ENCODE measurements at regions not wholly inside any gene's neighbourhood (a gene's known extent, or its start where the extent isn't known, plus 50 kb on each side); places are given as distances from the start of the nearest gene placed in this dataset.

- no peak for TF ChIP-seq ZNF596 (tag by site-specific recombination; IDR thresholded peaks at IDR 0.05)
- no peak for TF ChIP-seq ZNF626 (tag by site-specific recombination; IDR thresholded peaks at IDR 0.05)
- no peak for TF ChIP-seq ZXDB (tag by site-specific recombination; IDR thresholded peaks at IDR 0.05)
- no peak for TF ChIP-seq PBX3 (CRISPR knock-in tag; IDR thresholded peaks at IDR 0.05)
- no peak for TF ChIP-seq ELK4 (IDR thresholded peaks at IDR 0.05; ENCODE audit: borderline replicate concordance, low read depth, low read length)
- TF ChIP-seq PRDM10 (tag by site-specific recombination; IDR thresholded peaks at IDR 0.05), result no peak
- TF ChIP-seq ZNF274 (IDR thresholded peaks at IDR 0.05; ENCODE audit: low read length), result no peak
- TF ChIP-seq ZNF274 (tag by site-specific recombination; IDR thresholded peaks at IDR 0.05; ENCODE audit: borderline replicate concordance), result no peak
Measured at GRCh38 chr1:114250683-114251572, 97.3 kb upstream of the SYT6 start (continued).

GRCh38 chr1:114249691-114250090 lies 96.0 kb upstream of the SYT6 start:
- ChIA-PET POLR2A (no interaction called here), CTCF (interaction anchor here (0.6 kb wide), 1 partner anchor 1208 kb away, joined by 3 read pairs; no protein-coding TSS in a partner anchor)
- Histone ChIP-seq H3K27ac (ENCODE audit: extremely low read depth, low read depth, low read length) (no peak overlapping the region), H3K9me3 (ENCODE audit: control insufficient read depth, insufficient read depth, low read depth, low read length) (no peaks in the 10 kb centered on the region), H3K36me3 (ENCODE audit: control insufficient read depth in 2 of 2, insufficient read depth in 1 of 2, low read length in 2 of 2) (no peaks in the 10 kb centered on the region), H3K4me1 (ENCODE audit: control insufficient read depth, insufficient read depth, low read length) (no peaks in the 10 kb centered on the region), H3K4me3 (ENCODE audit: low read depth, low read length) (no peak overlapping the region)
- TF ChIP-seq ZNF423 (tag by site-specific recombination; IDR thresholded peaks at IDR 0.05) (no peak), ZNF112 (tag by site-specific recombination; IDR thresholded peaks at IDR 0.05) (no peak), ZNF670 (tag by site-specific recombination; IDR thresholded peaks at IDR 0.05; ENCODE audit: low read depth) (no peak), ZNF555 (tag by site-specific recombination; conservative IDR thresholded peaks at IDR 0.05) (no peak), ZBTB26 (tag by site-specific recombination; optimal IDR thresholded peaks at IDR 0.05) (no peak), ZNF146 (tag by site-specific recombination; IDR thresholded peaks at IDR 0.05) (no peak), GLIS2 (tag by site-specific recombination; IDR thresholded peaks at IDR 0.05) (no peak), ZNF398 (tag by site-specific recombination; IDR thresholded peaks at IDR 0.05) (no peak), ZNF580 (tag by site-specific recombination; IDR thresholded peaks at IDR 0.05) (no peak), ZSCAN23 (tag by site-specific recombination; IDR thresholded peaks at IDR 0.05) (no peak), ZNF362 (tag by site-specific recombination; IDR thresholded peaks at IDR 0.05) (no peak)

Measured in HEK293 (cell line).